Pancreas (tissue), 10 donors: ENCODE measurements at regions not wholly inside any gene's neighbourhood (a gene's known extent, or its start where the extent isn't known, plus 50 kb on each side); places are given as distances from the start of the nearest gene placed in this dataset.

ENCODE experiments used
- ATAC-seq, 4 donors: fragments of 200-7000 bp; cut with Tn5 transposase; one replicate each; pipeline versions ENCODE4 v1.8.0 to v1.9.1; 2020; ENCODE audit warnings: mild to moderate bottlenecking in 4 of 4, moderate library complexity in 4 of 4
- DNase-seq, 6 donors: peaks; one replicate each; pipeline ENCODE4 v3.0.0-alpha.2; 2020
- FAIRE-seq: peaks from 2 replicates; lab custom pipeline; 2012; peaks lifted over from hg19 to GRCh38; lab: Jason Lieb, UNC
- H3K27ac ChIP-seq, 4 donors: fragments of 200-600 bp; sonication (generic); 1 replicate in 3 of 4; 2 replicates in 1 of 4; pipeline versions ENCODE4 v1.5.0 to v1.8.0; 2020
- H3K27me3 ChIP-seq, 4 donors: fragments of 200-600 bp; one replicate each; pipeline ENCODE4 v1.8.0; 2021
- H3K36me3 ChIP-seq, 3 donors: fragments of 200-600 bp; sonication (generic) in 1 of 3; one replicate each; pipeline versions ENCODE4 v1.5.0 to v1.8.0; 2020 to 2021
- H3K4me1 ChIP-seq, 3 donors: fragments of 200-600 bp; one replicate each; pipeline ENCODE4 v1.8.0; 2021
- H3K4me3 ChIP-seq, 4 donors: fragments of 200-600 bp; sonication (generic) in 2 of 4; one replicate each; pipeline versions ENCODE4 v1.5.0 to v1.8.0; 2020 to 2021
- H3K9me3 ChIP-seq, 4 donors: fragments of 200-600 bp; one replicate each; pipeline ENCODE4 v1.8.0; 2021
- WGBS, 2 donors: extraction: QIAGEN DNeasy Blood & Tissue Kit; methylation state at CpG; one replicate each; pipeline ENCODE4 v1.1.7; 2013; 5-methylcytosine and 5-hydroxymethylcytosine counted together
- intact Hi-C, 3 donors: fragments of 100-400 bp; cut with DNase I; formaldehyde crosslinking; loops; one replicate each; pipeline versions ENCODE4 v1.11.1 to v1.14.2; 2022
- TF ChIP-seq, protein P1 (sequence below), 4 donors: fragments of 200-600 bp; sonication (generic) in 3 of 4; IDR thresholded peaks; one replicate each; pipeline versions ENCODE4 v1.5.0 to v1.8.0; 2021; ENCODE audit warnings: antibody characterized with exemption in 4 of 4
- donor health status: healthy with polysubstance abuse.
- donor health status: DM: no; HTN: no; CAD: no; lungs with moderate emphysema.
- donor health status: DM: no; HTN: no; CAD: no.
- donor health status: control.
- donor health status: control.
- donor health status: Bipolar disorder and iron deficiency.
- donor health status: DM: yes; HTN: yes; CAD: no.
- donor health status: DM: no; HTN: no; CAD: no.
- donor health status: DM: no; HTN: no; CAD: no.
- donor health status: DM: yes; HTN: yes; CAD: no.

DNA sequence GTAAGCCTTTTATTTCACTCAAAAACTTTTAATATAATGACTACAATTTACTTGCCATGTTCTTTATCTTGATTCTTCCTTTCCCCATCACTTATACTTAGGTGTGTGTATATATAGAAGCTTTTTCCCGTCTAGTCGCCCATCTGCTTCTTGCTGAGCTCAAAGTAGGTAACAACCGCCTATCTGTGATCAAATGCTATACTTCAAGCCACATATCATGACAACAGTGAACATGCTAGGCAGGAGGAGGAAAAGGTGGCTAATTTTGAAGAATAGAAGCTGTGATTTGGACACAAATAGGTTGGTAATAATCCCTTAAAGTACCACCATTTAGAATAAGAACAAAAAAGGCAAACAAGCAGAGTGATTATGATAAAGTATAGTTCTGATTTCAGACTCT is 367.3 kb upstream of the CHRM2 start:
- Histone ChIP-seq H3K4me1 (no peaks in the 10 kb centered on the region), H3K4me3 (no peak overlapping the region), H3K27ac (no peak overlapping the region), H3K27me3 (no peaks in the 10 kb centered on the region), H3K36me3 (no peaks in the 10 kb centered on the region), H3K9me3 (no peaks in the 10 kb centered on the region)
- ATAC-seq = no peak
- TF ChIP-seq, protein P1, sequence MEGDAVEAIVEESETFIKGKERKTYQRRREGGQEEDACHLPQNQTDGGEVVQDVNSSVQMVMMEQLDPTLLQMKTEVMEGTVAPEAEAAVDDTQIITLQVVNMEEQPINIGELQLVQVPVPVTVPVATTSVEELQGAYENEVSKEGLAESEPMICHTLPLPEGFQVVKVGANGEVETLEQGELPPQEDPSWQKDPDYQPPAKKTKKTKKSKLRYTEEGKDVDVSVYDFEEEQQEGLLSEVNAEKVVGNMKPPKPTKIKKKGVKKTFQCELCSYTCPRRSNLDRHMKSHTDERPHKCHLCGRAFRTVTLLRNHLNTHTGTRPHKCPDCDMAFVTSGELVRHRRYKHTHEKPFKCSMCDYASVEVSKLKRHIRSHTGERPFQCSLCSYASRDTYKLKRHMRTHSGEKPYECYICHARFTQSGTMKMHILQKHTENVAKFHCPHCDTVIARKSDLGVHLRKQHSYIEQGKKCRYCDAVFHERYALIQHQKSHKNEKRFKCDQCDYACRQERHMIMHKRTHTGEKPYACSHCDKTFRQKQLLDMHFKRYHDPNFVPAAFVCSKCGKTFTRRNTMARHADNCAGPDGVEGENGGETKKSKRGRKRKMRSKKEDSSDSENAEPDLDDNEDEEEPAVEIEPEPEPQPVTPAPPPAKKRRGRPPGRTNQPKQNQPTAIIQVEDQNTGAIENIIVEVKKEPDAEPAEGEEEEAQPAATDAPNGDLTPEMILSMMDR (IDR thresholded peaks at IDR 0.05) = no peak
- no peak for FAIRE-seq
- DNase-seq = no peak
- 54 to 70% methylated on average over 3 of the region's 3 CpGs for WGBS, 2 donors
- intact Hi-C loops = no loop called here

DNA sequence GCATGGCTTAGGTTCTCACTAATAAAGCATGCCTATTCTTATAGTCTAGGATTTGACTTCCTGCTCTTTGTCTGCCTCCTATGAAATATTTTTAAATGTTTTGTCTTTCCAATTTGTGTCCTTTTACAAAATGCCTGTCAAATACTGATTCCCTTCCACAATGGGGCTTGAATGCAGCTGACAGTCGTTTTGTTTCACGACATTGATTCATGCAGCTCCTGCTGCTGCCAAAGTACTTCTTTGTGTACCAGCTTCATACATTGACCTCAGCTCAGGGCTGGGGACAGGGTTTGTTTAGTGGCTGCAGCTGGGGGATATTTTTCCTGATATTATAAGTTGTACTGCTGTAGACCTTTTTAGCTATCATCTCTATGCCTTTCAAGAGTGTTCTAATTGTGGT is 371.9 kb upstream of the CHRM2 start:
- no peaks in the 10 kb centered on the region for H3K4me1 ChIP-seq
- no peak overlapping the region for H3K4me3 ChIP-seq
- DNase-seq = no peak
- H3K9me3 ChIP-seq = no peaks in the 10 kb centered on the region
- no peaks in the 10 kb centered on the region for H3K36me3 ChIP-seq
- FAIRE-seq = no peak
- H3K27ac ChIP-seq = no peak overlapping the region
- ATAC-seq = no peak
- TF ChIP-seq, protein P1 (IDR thresholded peaks at IDR 0.05) = no peak
- no peaks in the 10 kb centered on the region for H3K27me3 ChIP-seq
- 16 to 27% methylated on average over 2 of the region's 2 CpGs for WGBS, 2 donors
- intact Hi-C loops = no loop called here

GRCh38 chr7:136495081-136495480 is 373.4 kb upstream of the CHRM2 start:
- Histone ChIP-seq H3K36me3 (no peaks in the 10 kb centered on the region), H3K27ac (no peak overlapping the region), H3K9me3 (no peaks in the 10 kb centered on the region), H3K4me1 (no peaks in the 10 kb centered on the region), H3K4me3 (no peak overlapping the region), H3K27me3 (no peaks in the 10 kb centered on the region)
- TF ChIP-seq, protein P1 (IDR thresholded peaks at IDR 0.05) = no peak
- DNase-seq = no peak
- no peak for FAIRE-seq
- intact Hi-C loops = no loop called here
- no peak for ATAC-seq
- WGBS, 2 donors = 36 to 82% methylated on average over 2 to 4 of the region's 4 CpGs

DNA sequence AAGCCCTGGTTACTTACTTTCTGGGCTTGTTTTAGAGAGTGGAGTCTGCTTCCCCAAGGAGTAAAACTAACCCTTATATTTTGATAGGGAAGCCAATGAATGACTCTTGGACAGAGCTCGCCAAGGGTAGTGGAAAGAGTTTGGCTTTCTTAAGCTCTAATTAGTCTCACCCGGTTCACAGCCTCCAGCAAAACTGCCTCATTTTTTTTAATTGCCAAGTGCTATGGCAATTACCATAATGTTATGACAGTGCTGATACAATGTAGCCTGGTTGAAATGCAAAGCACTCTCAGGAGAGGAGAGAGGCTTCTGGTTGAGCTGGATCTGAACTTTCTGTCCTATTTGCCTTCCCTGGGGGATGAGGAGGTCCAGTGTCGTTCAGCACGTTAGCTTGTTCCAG is 376.1 kb upstream of the CHRM2 start:
- 44 to 59% methylated on average over 4 of the region's 4 CpGs for WGBS, 2 donors
- TF ChIP-seq, protein P1 (IDR thresholded peaks at IDR 0.05) = no peak
- Histone ChIP-seq H3K4me3 (no peak overlapping the region), H3K36me3 (no peaks in the 10 kb centered on the region), H3K27ac (no peak overlapping the region), H3K4me1 (no peaks in the 10 kb centered on the region), H3K9me3 (no peaks in the 10 kb centered on the region), H3K27me3 (no peaks in the 10 kb centered on the region)
- DNase-seq = no peak
- ATAC-seq = no peak
- intact Hi-C loops = no loop called here
- no peak for FAIRE-seq

- H3K4me3 ChIP-seq = no peak overlapping the region
- H3K27ac ChIP-seq = no peak overlapping the region
- FAIRE-seq (no peak), DNase-seq (no peak), ATAC-seq (no peak)
- no peaks in the 10 kb centered on the region for H3K27me3 ChIP-seq
- TF ChIP-seq, protein P1 (IDR thresholded peaks at IDR 0.05) = no peak
- H3K4me1 ChIP-seq = no peaks in the 10 kb centered on the region
- H3K9me3 ChIP-seq = no peaks in the 10 kb centered on the region
- intact Hi-C loops = no loop called here
- no peaks in the 10 kb centered on the region for H3K36me3 ChIP-seq
Observed at GRCh38 chr7:136489808-136490207, 378.6 kb upstream of the CHRM2 start.
